Spleen (tissue), 11 donors: ENCODE measurements at regions not wholly inside any gene's neighbourhood (a gene's known extent, or its start where the extent isn't known, plus 50 kb on each side); places are given as distances from the start of the nearest gene placed in this dataset.

Experiments used
- DNase-seq: peaks from one replicate; pipeline ENCODE4 v3.0.0-alpha.2; 2020
- H3K27ac ChIP-seq, 8 donors: fragments of 200-600 bp; sonication (generic) in 7 of 8; 1 replicate in 4 of 8; 2 replicates in 4 of 8; pipeline versions ENCODE4 v1.5.0 to v1.8.0; 2016 to 2021; ENCODE audit warnings: inconsistent platforms in 4 of 8, mild to moderate bottlenecking in 4 of 8, moderate library complexity in 1 of 8
- H3K27me3 ChIP-seq, 7 donors: fragments of 200-600 bp; sonication (generic) in 6 of 7; replicated peaks in 1 of 7; 1 replicate in 4 of 7; 2 replicates in 3 of 7; pipeline versions ENCODE4 v1.5.0 to v1.8.0; 2016 to 2021; ENCODE audit warnings: inconsistent platforms in 3 of 7, mild to moderate bottlenecking in 1 of 7
- H3K36me3 ChIP-seq, 6 donors: fragments of 200-600 bp; sonication (generic) in 5 of 6; 1 replicate in 4 of 6; 2 replicates in 2 of 6; pipeline versions ENCODE4 v1.5.0 to v1.8.0; 2016 to 2021; ENCODE audit warnings: inconsistent platforms in 2 of 6
- H3K4me1 ChIP-seq, 6 donors: fragments of 200-600 bp; sonication (generic) in 5 of 6; 1 replicate in 3 of 6; 2 replicates in 3 of 6; pipeline versions ENCODE4 v1.5.0 to v1.8.0; 2016 to 2021; ENCODE audit warnings: inconsistent platforms in 3 of 6
- H3K4me3 ChIP-seq, 8 donors: fragments of 200-600 bp; sonication (generic) in 7 of 8; 1 replicate in 4 of 8; 2 replicates in 4 of 8; pipeline versions ENCODE4 v1.5.0 to v1.8.0; 2016 to 2021; ENCODE audit warnings: inconsistent platforms in 4 of 8, mild to moderate bottlenecking in 4 of 8, moderate library complexity in 2 of 8
- H3K9me3 ChIP-seq, 8 donors: fragments of 200-600 bp; sonication (generic) in 7 of 8; 1 replicate in 4 of 8; 2 replicates in 4 of 8; pipeline versions ENCODE4 v1.5.0 to v1.8.0; 2016 to 2021; ENCODE audit warnings: inconsistent platforms in 4 of 8
- POLR2A ChIP-seq, 3 donors: fragments of 450-650 bp; IDR thresholded peaks; one replicate each; pipeline ENCODE4 v1.5.1; 2017; ENCODE audit warnings: antibody characterized with exemption in 3 of 3, mild to moderate bottlenecking in 1 of 3
- POLR2AphosphoS5 ChIP-seq, 3 donors: sonication (generic); formaldehyde crosslinking; IDR thresholded peaks; one replicate each; pipeline ENCODE4 v1.5.1; 2017; ENCODE audit warnings: antibody characterized with exemption in 3 of 3
- WGBS, 5 donors: extraction: QIAGEN DNeasy Blood & Tissue Kit in 3 of 5; methylation state at CpG; one replicate each; pipeline versions ENCODE4 v1.1.5 to v1.1.7; 2013 to 2018; 5-methylcytosine and 5-hydroxymethylcytosine counted together
- intact Hi-C: fragments of 100-400 bp; cut with DNase I; formaldehyde crosslinking; loops from one replicate; pipeline ENCODE4 v1.15.0; 2023; ENCODE audit warnings: low total_unique reads
- TF ChIP-seq, protein P1 (sequence below), 11 experiments: fragments of 200-600 bp in 7 of 11; fragments of 450-650 bp in 4 of 11; sonication (generic) in 4 of 11; IDR thresholded peaks in 8 of 11; conservative IDR thresholded peaks in 3 of 11; 1 replicate in 7 of 11; 2 replicates in 4 of 11; pipeline versions ENCODE4 v1.4.0 to v1.8.0; 2016 to 2021; ENCODE audit warnings: antibody characterized with exemption in 11 of 11, inconsistent platforms in 4 of 11, mild to moderate bottlenecking in 1 of 11
- donor health status: healthy with polysubstance abuse.
- donor health status: DM: no; HTN: no; CAD: no; lungs with moderate emphysema.
- donor health status: DM: no; HTN: no; CAD: no.
- donor health status: Bipolar disorder and iron deficiency.
- donor health status: healthy.
- donor health status: DM: no; HTN: no; CAD: no.
- donor health status: DM: yes; HTN: yes; CAD: no.

DNA sequence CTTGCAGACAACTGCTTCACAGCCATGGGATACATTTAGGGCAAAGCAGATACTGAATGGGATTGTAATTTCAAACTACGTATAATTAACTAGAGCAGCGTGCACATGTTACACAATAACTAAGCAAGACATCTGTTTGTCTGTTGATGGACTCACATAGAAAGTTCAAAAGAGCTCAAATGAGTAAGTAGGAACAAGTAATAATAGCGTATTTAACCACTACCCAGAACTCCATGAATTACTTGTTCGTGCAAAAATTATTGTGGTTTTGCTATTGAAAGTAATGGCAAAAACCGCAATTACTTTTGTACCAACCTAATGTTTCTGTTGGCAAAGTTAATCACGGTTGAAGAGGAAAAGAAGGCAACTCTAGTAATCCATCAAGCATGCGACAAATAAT lies 825.4 kb downstream of the PCDH18 start:
- Histone ChIP-seq H3K9me3 (no peaks in the 10 kb centered on the region), H3K27ac (no peak overlapping the region), H3K36me3 (no peaks in the 10 kb centered on the region), H3K4me1 (no peaks in the 10 kb centered on the region), H3K27me3 (no peaks in the 10 kb centered on the region), H3K4me3 (no peak overlapping the region)
- 89 to 92% (median 89%) methylated on average over 7 of the region's 7 CpGs for WGBS, 5 donors
- no peak for DNase-seq
- intact Hi-C loops: no loop called here
- TF ChIP-seq, protein P1, sequence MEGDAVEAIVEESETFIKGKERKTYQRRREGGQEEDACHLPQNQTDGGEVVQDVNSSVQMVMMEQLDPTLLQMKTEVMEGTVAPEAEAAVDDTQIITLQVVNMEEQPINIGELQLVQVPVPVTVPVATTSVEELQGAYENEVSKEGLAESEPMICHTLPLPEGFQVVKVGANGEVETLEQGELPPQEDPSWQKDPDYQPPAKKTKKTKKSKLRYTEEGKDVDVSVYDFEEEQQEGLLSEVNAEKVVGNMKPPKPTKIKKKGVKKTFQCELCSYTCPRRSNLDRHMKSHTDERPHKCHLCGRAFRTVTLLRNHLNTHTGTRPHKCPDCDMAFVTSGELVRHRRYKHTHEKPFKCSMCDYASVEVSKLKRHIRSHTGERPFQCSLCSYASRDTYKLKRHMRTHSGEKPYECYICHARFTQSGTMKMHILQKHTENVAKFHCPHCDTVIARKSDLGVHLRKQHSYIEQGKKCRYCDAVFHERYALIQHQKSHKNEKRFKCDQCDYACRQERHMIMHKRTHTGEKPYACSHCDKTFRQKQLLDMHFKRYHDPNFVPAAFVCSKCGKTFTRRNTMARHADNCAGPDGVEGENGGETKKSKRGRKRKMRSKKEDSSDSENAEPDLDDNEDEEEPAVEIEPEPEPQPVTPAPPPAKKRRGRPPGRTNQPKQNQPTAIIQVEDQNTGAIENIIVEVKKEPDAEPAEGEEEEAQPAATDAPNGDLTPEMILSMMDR (IDR thresholded peaks at IDR 0.05 in 8 of 11, conservative IDR thresholded peaks at IDR 0.05 in 3 of 11): no peak
- TF ChIP-seq POLR2AphosphoS5 (IDR thresholded peaks at IDR 0.05) (no peak), POLR2A (IDR thresholded peaks at IDR 0.05) (no peak)

DNA sequence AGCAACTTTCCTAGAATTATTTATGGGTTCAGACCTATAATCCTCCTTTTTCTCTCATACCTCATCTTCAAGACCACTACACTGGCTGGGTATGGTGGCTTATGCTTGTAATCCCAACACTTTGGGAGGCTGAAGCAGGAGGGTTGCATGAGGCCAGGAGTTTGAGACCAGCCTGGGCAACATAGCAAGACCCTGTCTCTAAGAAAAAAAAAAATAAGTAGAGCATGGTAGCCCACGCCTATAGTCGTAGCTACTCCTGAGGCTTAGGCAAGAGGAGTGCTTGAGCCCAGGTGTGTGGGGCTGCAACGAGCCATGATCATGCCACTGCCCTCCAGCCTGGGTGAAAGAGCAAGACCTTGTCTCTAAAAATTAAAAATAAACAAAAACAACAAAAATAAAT lies 832.4 kb downstream of the PCDH18 start:
- no peaks in the 10 kb centered on the region for H3K27me3 ChIP-seq
- DNase-seq: no peak
- TF ChIP-seq, protein P1 (IDR thresholded peaks at IDR 0.05 in 8 of 11, conservative IDR thresholded peaks at IDR 0.05 in 3 of 11): no peak
- TF ChIP-seq POLR2A (IDR thresholded peaks at IDR 0.05) (no peak), POLR2AphosphoS5 (IDR thresholded peaks at IDR 0.05) (no peak)
- 69 to 87% (median 77%) methylated on average over 3 of the region's 3 CpGs for WGBS, 5 donors
- intact Hi-C loops: no loop called here
- H3K36me3 ChIP-seq: no peaks in the 10 kb centered on the region
- H3K9me3 ChIP-seq: no peaks in the 10 kb centered on the region
- H3K27ac ChIP-seq: no peak overlapping the region
- H3K4me1 ChIP-seq: no peaks in the 10 kb centered on the region
- H3K4me3 ChIP-seq: no peak overlapping the region

- Histone ChIP-seq H3K27me3 (no peaks in the 10 kb centered on the region), H3K4me3 (no peak overlapping the region), H3K4me1 (no peaks in the 10 kb centered on the region), H3K9me3 (no peaks in the 10 kb centered on the region), H3K36me3 (no peaks in the 10 kb centered on the region), H3K27ac (no peak overlapping the region)
- 70 to 87% (median 77%) methylated on average over 3 of the region's 3 CpGs for WGBS, 5 donors
- DNase-seq: no peak
- intact Hi-C loops: no loop called here
- TF ChIP-seq, protein P1 (IDR thresholded peaks at IDR 0.05 in 8 of 11, conservative IDR thresholded peaks at IDR 0.05 in 3 of 11): no peak
- no peak for TF ChIP-seq POLR2AphosphoS5 (IDR thresholded peaks at IDR 0.05)
- no peak for TF ChIP-seq POLR2A (IDR thresholded peaks at IDR 0.05)
Measured at GRCh38 chr4:136691607-136692006, 840.7 kb downstream of the PCDH18 start.

DNA sequence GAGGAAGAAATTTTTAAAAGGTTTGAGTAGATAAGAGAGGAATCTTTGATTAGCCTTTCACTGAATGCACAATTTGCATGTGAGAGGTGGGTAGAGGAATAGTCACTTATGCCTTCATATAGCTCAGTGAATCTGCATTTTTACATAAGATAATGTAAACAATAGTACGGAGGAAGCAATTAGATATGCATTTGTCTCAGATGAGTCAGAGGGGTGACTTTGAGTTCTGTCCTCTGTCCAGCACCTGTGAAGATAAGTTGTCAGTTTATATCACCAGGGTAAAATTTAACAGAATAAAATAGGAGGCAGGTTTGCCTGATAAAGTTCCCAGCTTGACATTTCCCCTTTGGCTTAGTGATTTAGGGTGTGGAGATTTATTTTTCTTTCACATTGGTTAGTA lies 841.9 kb downstream of the PCDH18 start:
- no peak for DNase-seq
- H3K36me3 ChIP-seq: no peaks in the 10 kb centered on the region
- WGBS, 5 donors: 56 to 78% (median 61%) methylated on average over 1 of the region's 1 CpG
- no peak overlapping the region for H3K4me3 ChIP-seq
- intact Hi-C loops: no loop called here
- TF ChIP-seq POLR2AphosphoS5 (IDR thresholded peaks at IDR 0.05) (no peak), POLR2A (IDR thresholded peaks at IDR 0.05) (no peak)
- TF ChIP-seq, protein P1 (IDR thresholded peaks at IDR 0.05 in 8 of 11, conservative IDR thresholded peaks at IDR 0.05 in 3 of 11): no peak
- H3K27me3 ChIP-seq: no peaks in the 10 kb centered on the region
- H3K27ac ChIP-seq: no peak overlapping the region
- H3K9me3 ChIP-seq: no peaks in the 10 kb centered on the region
- no peaks in the 10 kb centered on the region for H3K4me1 ChIP-seq
